ENCODE measurements at regions not wholly inside any gene's neighbourhood (a gene's known extent, or its start where the extent isn't known, plus 50 kb on each side); places are given as distances from the start of the nearest gene placed in this dataset.
"Not testable (repeated sequence)": the region's sequence is repeated elsewhere in the genome, so short reads cannot be mapped to it uniquely, and the experiment has no call there.

- no peak for DNase-seq
Observed at GRCh38 chr6:11890849-11891248, 112.2 kb upstream of the ADTRP start.

DNA sequence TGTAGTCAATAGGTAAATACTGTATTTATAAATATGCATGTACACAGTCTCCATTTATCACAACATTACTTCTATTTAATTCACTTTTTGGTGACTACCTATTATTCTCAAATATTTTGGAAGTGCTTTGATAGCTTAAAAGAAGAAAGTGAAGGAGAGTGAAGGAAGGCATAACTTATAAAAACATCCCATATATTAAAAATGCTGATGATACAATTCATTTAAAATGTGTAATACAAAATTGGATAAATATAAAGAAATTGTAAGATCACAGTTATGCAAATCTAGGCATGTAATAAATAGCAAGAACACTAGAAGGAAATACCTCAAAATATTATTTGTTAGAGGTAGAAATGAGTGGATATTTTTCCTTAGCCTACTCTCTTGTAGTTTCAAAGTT is 111.6 kb upstream of the ADTRP start:
- DNase-seq: no peak

GRCh38 chr6:11889572-11889971 is 111.0 kb upstream of the ADTRP start:
- no peak for DNase-seq

DNA sequence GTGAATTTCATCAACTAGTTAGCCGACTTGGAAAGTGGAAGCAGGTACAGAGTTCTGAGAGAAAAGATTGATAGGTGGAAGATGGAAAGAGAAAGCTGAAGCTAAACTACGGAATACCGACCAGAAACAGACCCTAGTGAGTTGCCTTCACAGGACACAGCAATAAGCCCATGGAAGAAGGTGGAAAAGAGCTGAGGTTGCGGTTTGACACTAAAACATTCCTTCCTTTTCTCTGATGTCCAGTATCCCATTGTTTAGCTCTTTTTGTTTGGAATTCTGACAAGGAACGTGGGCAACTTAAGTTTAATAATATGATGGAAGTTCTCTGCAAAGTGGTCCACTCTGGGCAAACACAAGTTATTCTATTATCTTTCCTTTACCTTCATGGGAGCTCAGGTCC is 110.1 kb upstream of the ADTRP start:
- DNase-seq: no peak

GRCh38 chr6:11885159-11885558 is 106.6 kb upstream of the ADTRP start:
- no peak for DNase-seq

DNA sequence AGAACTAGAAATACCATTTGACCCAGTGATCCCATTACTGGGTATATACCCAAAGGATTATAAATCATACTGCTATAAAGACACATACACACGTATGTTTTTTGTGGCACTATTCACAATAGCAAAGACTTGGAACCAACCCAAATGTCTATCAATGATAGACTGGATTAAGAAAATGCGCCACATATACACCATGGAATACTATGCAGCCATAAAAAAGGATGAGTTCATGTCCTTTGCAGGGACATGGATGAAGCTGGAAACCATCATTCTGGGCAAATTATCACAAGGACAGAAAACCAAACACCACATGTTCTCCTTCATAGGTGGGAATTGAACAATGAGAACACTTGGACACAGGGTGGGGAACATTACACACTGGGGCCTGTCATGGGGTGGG is 104.9 kb upstream of the ADTRP start:
- DNase-seq: not testable (repeated sequence)

- not testable (repeated sequence) for DNase-seq
Observed at GRCh38 chr6:11880156-11880555, 101.6 kb upstream of the ADTRP start.

GRCh38 chr6:11878735-11879134 is 100.1 kb upstream of the ADTRP start:
- DNase-seq: no peak

GRCh38 chr6:11878029-11878428 is 99.4 kb upstream of the ADTRP start:
- DNase-seq: no peak

DNA sequence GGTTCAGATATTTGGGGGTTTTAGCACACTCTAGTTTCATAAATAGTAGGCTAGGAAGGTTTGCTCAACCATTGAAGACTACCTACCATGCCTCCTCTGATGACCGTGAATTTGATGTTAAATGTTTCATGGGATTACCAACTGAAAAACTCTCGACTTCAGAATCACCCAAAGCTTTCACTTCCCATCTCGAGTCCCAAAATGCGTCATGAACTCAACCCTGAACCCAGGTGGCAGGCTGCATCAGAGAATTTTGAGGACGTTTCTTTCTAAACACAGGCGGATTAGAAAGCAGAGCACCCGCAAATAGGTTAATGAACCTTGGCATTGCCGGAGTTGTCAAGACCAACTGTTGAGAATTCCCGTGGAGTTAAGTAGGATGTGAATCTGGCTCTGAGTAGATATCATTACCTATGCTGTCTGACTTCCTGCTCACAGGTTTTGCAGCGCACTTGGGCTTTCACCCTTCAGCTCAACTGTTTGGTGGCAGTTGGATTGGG is 98.4 kb upstream of the ADTRP start:
- no peak for DNase-seq

DNA sequence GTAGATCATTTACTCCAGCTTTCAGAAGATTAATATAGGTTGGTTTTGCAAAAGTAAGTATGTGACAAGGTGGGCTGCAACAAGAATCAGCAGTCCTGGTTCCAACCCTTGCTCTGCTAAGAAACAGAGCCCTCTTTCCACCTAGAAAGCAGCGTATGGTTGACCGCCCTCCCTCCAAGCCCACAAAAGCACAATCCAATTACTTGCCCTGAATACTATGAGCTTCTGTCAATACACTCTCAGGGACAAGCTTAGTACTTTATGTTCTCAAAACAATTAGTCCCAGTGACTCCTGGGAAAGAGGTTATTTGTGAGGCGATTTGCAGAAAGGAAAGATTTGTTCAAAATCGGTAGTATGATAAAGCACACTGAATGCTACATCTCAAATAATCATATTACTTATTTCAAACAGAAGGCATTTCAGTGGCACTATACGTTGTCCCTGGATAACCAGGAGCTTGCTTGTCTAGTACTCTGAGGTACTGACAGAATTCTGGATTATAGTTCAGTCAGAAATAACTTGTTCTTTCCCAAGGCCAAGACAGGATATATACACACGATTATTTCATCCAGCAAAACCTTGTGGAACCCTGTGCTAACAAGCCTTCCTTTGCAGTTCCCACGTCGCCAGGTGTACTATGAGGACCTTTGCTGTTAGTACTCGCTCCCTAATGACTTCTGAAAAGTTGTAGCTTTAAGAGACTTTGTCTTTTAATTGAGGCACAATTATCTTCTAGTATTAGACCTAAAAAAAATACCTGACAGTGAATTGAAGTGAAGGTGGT is 96.9 kb upstream of the ADTRP start:
- DNase-seq: no peak

DNA sequence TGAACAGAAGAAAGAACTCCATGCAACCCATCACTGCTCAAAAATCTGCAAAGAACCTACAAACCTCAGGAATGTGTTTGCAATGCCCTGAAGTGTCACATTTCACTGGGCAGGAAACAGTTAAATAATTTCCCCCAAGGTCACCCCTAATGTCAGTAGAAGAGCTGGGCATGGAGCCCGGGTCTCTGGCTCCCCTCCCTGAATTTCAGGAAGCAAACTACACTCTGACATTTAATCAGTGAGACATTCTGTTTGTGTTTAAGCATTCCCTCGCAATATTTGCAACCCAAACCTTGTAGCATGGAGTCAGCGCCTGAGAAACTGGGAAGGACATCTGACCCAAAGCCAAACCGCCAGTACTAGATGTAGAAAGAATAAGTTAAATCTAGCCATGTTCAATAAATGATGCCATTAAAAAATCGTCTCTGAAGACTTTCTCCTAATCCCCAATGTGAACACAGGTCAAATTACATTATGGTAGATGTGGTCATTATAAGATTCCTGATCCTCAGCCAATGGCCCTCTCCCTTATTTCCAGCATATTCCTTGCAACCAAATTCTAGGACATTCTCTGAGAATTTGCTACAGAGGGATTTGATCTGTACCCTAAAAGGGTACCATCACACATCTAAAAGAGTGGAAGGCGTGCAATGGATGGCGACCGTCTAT is 91.2 kb upstream of the ADTRP start:
- DNase-seq: peak; percentile 45

DNA sequence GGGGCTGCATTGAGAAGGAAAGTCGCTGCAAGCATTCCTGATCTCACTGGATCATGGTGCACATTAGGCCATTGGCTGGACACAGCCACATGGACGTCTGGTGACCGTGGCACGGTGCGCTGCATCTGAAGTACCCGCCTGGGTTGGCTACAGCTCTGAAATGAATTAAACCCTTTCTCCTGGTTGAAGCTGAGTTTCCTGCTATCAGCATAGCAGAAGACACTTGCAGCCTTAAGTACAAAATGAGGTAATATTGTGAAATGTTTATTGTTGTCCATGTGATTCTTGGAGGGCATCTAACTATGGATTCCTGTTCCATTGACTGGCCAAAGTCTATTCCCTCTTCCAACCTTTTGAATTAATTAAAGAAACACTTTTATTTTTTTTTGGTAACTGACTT is 89.8 kb upstream of the ADTRP start:
- DNase-seq: no peak

GRCh38 chr6:11865680-11866300 is 87.2 kb upstream of the ADTRP start:
- no peak for DNase-seq

GRCh38 chr6:11858439-11858838 is 79.8 kb upstream of the ADTRP start:
- DNase-seq: no peak

DNA sequence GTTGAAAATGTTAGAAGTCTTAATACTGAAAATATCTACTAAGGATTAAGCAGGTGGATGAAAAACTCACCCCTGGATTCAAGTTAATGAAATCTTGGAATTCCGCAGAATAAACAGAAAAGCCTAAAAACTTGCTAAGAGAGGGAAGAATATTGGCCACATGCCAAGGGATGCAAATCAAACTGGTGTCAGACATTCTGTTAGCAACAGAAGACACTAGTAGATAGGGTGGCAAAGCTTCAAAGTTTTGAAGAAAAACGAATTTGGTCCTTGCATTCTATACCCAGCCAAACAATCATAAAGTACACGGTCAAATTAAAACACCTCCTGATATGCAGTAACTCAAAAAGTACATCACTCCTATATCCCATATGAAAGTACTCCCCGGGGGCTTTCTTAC is 77.1 kb upstream of the ADTRP start:
- no peak for DNase-seq

GRCh38 chr6:11854408-11855165 is 76.0 kb upstream of the ADTRP start:
- no peak for DNase-seq

DNA sequence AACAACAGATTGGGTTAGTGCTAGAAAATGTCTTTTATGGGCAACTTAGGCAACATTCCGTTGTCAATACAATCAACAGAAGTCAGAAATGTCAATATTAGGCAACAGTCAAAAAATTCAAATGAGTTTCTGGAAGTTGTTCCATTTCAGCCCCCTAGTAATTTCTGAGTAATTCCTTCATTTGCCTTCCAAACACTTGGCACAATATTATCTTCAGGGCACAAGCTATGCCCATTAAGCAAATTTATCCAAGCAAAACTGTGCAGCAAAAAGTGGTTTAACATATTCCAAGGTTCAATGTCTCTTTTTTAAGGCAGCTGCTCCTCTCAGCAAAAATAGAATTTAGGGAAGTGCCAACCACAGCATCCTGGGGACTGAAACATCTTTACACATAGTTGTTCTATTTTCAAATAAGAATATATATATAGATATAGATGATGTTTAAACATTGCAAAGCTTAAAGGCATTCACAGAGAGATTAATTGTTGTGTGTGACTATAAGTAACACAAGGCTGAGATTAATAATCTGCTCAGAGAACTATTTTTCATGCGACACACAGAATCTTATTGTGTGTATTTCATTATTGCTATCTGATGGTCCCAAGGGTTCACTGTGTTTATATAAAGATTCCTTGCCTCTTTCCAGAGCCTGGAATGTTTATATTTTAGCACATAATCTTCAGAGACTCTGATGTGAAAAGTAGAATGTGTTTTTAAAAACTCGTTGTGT is 75.2 kb upstream of the ADTRP start:
- no peak for DNase-seq

DNA sequence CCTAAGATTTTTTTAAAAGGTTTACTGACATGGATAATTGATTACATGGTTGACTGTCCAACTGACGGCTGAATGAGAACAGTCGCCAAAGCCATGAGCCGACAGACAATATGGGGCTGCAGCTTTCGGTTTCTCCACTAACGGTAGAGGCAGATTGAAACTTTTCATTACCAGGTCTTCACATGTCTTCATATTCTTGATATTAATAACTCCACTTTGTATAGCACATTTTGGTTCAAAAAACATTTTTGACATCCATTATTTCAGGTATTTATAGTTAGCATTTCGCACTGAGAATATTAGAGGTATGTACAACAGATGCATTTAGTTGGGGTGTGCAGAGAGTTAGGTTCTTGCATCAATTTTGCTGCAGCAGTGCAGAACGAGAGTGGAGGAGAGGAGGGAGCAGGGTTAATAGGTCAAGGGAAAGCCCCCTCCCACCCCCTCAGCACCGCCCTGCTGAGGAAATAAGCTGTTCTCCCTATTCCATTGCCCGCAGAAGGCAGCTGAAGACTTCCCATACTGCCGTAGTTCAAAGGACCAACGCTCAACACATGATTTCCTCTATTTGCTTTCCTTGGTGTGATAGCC is 73.6 kb upstream of the ADTRP start:
- DNase-seq: no peak

DNA sequence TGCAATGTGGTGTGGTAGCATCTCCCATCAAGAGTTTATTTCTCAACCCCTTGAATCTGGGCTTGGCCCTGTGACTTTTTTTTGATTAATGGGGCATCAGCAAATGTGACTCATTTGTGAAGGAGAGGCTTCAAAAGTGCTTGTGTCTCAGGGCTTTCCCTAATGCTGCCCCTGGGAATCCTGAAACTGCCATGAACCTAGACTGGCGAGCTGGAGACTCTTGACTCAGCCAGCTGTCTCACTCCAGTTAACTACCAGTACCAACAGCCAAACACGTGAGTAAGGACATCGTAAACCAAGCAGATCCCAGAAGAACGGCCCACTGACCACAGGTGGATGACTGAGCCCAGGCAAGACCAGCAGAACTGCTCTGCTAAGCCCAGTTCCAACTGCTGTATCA is 72.8 kb upstream of the ADTRP start:
- no peak for DNase-seq
